ENCODE measurements at regions not wholly inside any gene's neighbourhood (a gene's known extent, or its start where the extent isn't known, plus 50 kb on each side); places are given as distances from the start of the nearest gene placed in this dataset.

- Mint-ChIP-seq H3K4me1 (no peaks in the 10 kb centered on the region), H3K9me3 (peaks cover 6% of the 10 kb centered on the region), H3K27ac (no peak overlapping the region), H3K27me3 (no peaks in the 10 kb centered on the region), H3K36me3 (ENCODE audit: low read depth) (no peaks in the 10 kb centered on the region), H3K4me3 (no peak overlapping the region)
- ATAC-seq (ENCODE audit: low read depth) (no peak), DNase-seq (no peak)
- POLR2A ChIA-PET, result no interaction called here
- intact Hi-C loops (cut with micrococcal nuclease), result no loop called here
- CTCF ChIA-PET, result no interaction called here
- no peak for TF ChIP-seq CTCF (IDR thresholded peaks at IDR 0.05)
Observed at GRCh38 chr13:87736849-87737385, 65.7 kb downstream of the SLITRK5 start.

GRCh38 chr13:87754097-87754496 is 82.9 kb downstream of the SLITRK5 start:
- DNase-seq (no peak), ATAC-seq (ENCODE audit: low read depth) (no peak)
- Mint-ChIP-seq H3K9me3 (peaks cover 3% of the 10 kb centered on the region), H3K27ac (no peak overlapping the region), H3K4me3 (no peak overlapping the region), H3K36me3 (ENCODE audit: low read depth) (no peaks in the 10 kb centered on the region), H3K4me1 (no peaks in the 10 kb centered on the region), H3K27me3 (no peaks in the 10 kb centered on the region)
- POLR2A ChIA-PET, result no interaction called here
- intact Hi-C loops (cut with micrococcal nuclease), result no loop called here
- TF ChIP-seq CTCF (IDR thresholded peaks at IDR 0.05), result no peak
- CTCF ChIA-PET, result no interaction called here

- Mint-ChIP-seq H3K27ac (no peak overlapping the region), H3K4me1 (no peaks in the 10 kb centered on the region), H3K4me3 (no peak overlapping the region), H3K27me3 (no peaks in the 10 kb centered on the region), H3K9me3 (peaks cover 3% of the 10 kb centered on the region), H3K36me3 (ENCODE audit: low read depth) (no peaks in the 10 kb centered on the region)
- DNase-seq (no peak), ATAC-seq (ENCODE audit: low read depth) (no peak)
- intact Hi-C loops (cut with micrococcal nuclease), result no loop called here
- POLR2A ChIA-PET, result no interaction called here
- CTCF ChIA-PET, result no interaction called here
- no peak for TF ChIP-seq CTCF (IDR thresholded peaks at IDR 0.05)
Observed at GRCh38 chr13:87769445-87769844, 98.3 kb downstream of the SLITRK5 start.

- Mint-ChIP-seq H3K27ac (no peak overlapping the region), H3K4me1 (no peaks in the 10 kb centered on the region), H3K36me3 (ENCODE audit: low read depth) (no peaks in the 10 kb centered on the region), H3K9me3 (peaks cover 3% of the 10 kb centered on the region), H3K4me3 (no peak overlapping the region), H3K27me3 (no peaks in the 10 kb centered on the region)
- POLR2A ChIA-PET, result no interaction called here
- intact Hi-C loops (cut with micrococcal nuclease), result no loop called here
- no peak for DNase-seq
- no peak for ATAC-seq (ENCODE audit: low read depth)
- TF ChIP-seq CTCF (IDR thresholded peaks at IDR 0.05), result no peak
- CTCF ChIA-PET, result no interaction called here
Observed at GRCh38 chr13:87777387-87777786, 106.2 kb downstream of the SLITRK5 start.

- ATAC-seq (ENCODE audit: low read depth), result no peak
- Mint-ChIP-seq H3K9me3 (peaks cover 3% of the 10 kb centered on the region), H3K27me3 (no peaks in the 10 kb centered on the region), H3K4me1 (no peaks in the 10 kb centered on the region), H3K27ac (no peak overlapping the region), H3K36me3 (ENCODE audit: low read depth) (no peaks in the 10 kb centered on the region), H3K4me3 (no peak overlapping the region)
- ChIA-PET CTCF (no interaction called here), POLR2A (no interaction called here)
- intact Hi-C loops (cut with micrococcal nuclease), result no loop called here
- no peak for TF ChIP-seq CTCF (IDR thresholded peaks at IDR 0.05)
- DNase-seq, result no peak
Observed at GRCh38 chr13:87778128-87778527, 107.0 kb downstream of the SLITRK5 start.
